Cerebellar cortex (tissue), 1 donor: ENCODE measurements at regions not wholly inside any gene's neighbourhood (a gene's known extent, or its start where the extent isn't known, plus 50 kb on each side); places are given as distances from the start of the nearest gene placed in this dataset.

Experiments used
- DNase-seq: peaks from one replicate; pipeline ENCODE4 v3.0.0-alpha.2; 2015; ENCODE audit warnings: low spot score

DNA sequence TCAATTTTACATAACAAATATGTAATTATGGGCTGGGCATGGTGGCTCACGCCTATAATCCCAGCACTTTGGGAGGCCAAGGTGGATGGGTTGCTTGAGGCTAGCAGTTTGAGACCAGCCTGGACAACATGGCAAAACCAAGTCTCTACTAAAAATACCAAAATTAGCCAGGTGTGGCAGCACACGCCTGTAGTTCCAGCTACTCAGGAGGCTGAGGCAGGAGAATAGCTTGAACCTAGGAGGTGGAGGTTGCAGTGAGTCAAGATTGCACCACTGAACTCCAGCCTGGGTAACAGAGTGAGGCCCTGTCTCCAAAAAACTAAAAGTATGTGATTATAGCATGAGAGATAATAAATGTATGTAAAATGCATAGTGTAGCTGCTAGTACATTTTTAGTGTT is 229.0 kb downstream of the PPARGC1A start:
- no peak for DNase-seq

DNA sequence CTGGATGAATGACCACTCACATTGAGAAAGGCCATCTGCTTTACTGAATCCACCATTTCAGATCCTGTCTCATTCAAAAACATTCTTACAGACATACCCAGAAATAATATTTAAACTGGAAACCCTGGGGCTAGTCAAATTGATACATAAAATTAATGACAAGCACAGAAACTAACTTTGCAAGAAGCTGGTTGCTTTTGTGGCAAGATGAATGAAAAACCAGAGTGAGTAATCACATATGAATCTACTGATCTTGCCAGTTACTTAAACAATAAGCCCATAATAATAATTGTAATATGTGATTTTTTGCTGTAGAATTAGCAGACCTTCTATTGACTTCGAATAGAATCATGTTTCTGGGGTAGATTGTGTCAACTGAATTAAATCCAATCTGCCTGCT is 235.1 kb downstream of the PPARGC1A start:
- no peak for DNase-seq

DNA sequence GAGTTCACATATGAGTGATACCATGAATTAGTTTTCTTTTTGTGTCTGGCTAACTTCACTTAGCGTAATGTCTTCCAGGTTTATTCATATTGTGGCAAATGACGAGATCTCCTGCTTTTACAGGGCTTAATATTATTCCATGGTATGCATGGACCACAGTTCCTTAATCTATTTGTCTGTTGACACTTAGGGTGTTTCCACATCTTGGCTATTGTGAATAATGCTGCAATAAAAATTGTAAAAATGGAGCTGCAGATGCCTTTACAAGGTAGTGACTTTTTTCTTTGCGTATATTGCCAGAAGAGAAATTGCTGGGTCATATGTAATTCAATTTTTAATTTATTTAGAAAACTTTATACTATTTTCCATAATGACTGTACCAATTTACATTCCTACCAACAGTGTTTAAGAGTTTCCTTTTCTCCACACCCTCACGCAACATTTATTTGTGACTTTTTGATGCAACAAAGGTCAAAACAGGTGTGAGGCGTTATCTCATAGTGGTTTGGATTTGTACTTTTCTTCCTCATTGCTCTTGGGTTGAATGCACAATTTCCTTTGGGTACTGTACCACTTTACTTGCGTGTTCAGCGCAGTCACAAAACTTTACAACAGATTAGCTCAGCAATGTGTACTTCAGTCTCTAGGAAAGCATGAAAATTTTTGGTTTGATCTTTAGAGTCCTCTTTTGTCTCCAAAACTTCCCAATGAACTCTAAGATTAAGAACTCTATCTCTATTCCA is 240.8 kb downstream of the PPARGC1A start:
- DNase-seq: no peak

DNA sequence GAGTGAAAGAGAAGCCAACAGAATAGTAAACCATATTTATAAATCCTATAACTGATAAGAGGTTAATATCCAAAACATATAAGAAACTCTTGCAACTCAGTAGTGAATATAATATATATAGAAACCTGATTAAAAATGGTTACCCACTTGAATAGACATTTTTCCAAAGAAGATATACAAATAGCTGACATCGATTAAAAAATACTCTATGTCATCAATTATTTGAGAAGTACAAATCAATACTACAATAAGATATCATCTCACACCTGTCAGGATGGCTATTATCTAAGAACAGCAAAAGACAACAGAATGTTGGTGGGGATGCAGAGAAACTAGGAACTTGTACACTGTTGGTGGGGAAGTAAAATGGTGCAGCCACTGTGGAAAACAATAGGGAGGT is 254.4 kb downstream of the PPARGC1A start:
- DNase-seq: no peak

DNA sequence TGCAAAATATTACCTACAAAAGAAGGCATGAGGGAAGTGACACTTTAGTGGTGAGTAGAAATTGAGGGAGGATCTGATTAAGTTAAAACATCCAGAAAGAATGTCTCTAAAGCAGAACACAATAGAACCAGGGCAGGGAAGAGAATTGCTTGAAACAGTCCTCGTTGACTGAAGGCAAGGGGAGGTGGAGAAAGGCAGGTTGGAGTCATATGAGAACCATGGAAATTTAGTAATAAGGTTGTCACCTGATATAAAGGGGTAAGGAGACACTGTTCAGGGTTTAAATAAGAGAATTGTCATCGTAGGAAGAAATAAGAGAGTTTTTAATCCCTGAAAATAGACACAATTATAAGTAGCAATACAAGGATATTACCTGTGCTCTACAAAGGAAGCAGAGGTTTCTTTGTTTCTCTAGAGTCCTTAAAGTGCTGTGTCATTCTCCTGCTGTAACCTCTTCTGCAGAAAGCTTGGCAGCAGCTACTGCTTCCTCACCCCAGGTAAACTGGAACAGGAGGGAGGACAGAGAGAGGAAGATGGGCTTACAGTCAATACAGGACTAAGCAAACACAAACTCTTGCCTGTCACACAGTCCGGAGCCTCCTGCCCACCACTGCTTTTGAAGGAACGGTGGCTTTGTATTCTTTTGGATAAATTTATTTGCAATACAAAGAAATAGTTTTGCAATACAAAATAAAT is 258.4 kb downstream of the PPARGC1A start:
- no peak for DNase-seq

DNA sequence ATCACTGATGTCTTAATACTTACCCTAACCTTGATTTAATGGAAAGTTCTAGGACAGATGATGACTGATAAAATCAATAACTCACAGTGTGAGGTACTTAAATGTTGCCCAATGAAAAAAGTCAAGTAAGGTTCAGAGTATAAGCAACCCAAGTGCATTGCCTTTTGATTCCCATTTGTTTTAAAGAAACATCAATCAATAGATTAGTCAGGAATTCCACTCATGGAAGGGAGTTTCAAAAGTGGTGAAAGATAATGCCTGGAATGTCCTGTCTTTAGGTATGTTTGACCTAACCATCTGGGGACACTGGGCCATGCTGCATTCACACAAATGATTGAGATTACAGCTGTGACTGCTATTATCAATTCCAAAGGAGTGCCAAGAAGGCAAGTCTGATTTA is 259.7 kb downstream of the PPARGC1A start:
- DNase-seq: no peak

DNA sequence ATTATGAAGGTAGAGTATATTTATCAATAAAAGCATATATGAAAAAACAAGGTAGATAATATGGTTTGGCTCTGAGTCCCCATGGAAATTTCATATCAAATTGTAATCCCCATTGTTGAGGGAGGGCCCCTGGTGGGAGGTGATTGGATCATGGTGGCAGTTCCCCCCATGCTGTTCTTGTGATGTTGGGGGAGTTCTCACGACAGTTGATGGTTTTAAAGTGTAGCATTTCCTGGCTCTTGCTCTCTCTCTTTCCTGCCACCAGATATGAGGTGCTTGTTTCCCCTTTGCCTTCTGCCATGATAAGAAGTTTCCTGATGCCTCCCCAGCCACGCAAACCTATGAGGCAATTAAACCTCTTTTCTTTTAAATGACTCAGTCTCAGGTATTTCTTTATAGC is 260.4 kb downstream of the PPARGC1A start:
- DNase-seq: no peak

DNA sequence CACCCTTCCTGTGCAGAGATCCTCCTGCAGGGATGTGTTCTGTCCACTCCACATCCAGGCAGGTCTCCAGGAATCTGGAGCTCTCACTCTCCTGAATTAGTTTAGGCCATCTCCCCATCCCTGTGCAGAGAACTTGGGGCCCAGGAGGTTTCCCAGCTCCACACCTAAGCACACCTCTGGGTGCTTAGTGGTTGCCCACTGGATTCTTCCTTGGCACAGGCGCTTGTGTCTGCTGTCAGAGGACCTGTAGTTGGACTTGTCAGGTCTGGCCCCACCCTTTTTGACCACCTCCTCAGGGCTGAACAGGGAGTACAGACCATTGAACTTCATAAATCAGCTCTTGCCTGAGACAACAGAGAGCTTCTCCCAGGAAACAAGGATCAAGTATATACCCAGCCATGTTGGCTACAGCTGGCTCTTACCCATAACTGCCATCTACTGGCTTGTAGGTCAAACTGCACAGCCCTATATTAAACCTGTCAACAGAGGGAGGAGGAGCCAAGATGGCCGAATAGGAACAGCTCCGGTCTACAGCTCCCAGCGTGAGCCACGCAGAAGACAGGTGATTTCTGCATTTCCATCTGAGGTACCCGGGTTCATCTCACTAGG is 275.5 kb downstream of the PPARGC1A start:
- no peak for DNase-seq

DNA sequence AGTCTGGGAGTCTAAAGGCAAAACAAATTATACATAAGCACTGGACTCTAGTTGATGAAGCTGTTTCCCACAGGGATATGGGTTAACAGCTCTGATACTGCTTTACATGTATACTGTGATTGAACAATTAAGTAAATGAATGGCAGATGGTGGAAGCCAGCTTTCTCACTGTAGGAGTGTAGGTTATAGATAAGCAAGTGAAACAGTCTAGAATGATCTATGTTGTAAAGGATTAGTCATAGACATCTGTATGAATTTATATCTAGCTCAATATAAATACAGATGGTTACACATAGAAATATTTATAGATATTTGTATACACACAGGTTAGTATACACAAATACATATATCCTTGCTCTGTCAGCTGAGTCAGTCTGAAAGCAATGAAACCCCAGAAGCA is 276.1 kb downstream of the PPARGC1A start:
- DNase-seq: no peak

DNA sequence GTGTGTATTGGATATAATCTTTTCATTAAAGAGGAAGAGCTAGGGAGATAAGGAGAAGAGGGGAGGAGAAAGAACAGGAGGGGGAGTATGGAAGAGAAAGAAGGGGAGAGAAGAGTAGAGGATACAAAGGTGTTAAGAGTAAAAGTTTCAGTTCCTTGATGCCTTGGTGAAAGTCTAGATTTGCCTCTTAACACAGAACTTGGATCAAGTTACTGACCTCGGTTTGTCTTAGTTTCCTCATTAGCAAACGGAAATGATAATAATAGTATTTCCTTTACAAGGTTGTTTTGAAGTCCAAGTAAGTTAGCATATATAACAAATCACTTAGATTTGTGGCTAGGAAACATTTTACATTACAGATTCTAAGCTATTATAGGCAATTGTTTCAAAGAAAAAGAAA is 287.1 kb downstream of the PPARGC1A start:
- no peak for DNase-seq

DNA sequence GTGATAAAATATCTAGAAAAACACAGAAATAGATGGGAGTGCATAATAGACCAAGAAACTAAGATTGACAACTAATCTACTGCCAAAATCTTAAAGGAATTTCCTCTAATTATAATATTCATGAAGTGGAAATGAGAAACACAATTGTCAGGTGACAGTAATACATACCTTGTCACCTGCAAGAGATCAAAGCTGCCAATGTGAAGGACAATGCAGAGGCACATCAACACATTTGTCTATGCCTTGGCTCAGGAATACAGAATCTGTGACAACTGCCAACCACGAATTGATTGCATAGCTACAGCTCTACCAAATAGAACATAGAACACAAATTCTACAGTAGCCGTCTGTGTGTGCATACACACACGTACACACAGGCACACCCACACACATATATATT is 295.7 kb downstream of the PPARGC1A start:
- DNase-seq: no peak

DNA sequence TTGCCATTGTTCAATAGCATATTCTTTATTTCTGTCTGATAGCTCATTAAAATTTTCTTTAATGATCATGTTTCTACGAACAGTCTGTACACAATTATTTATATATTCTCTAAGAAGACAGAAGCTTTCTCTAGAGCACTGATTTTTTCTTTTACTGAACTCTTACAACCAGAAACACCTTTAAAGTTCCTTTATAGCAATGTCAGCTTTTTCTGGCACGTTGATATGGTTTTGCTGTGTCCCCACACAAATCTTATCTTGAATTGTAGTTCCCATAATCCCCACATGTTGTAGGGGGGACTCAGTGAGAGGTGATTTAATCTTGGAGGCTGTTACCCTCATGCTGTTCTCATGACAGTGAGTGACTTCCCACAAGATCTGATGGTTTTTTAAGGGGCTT is 299.4 kb downstream of the PPARGC1A start:
- no peak for DNase-seq

DNA sequence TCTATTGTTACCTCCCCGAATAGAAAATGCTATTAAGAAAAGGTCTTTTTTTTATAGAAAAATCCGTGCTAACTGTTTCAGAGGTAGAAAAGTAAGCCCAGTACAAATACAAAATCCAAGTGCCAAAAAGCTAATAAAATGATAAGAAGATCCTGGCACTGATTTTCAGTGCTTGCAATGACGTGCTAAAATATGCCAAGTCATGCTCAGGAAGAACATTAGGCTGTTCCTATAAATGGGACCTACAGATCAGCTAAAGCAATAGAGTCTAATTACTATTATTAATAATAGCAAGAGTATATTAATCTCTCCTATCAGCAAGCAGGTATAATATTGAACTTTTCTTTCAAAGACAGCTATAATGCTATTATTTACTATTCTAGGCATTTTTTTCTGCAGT is 305.8 kb downstream of the PPARGC1A start:
- no peak for DNase-seq

DNA sequence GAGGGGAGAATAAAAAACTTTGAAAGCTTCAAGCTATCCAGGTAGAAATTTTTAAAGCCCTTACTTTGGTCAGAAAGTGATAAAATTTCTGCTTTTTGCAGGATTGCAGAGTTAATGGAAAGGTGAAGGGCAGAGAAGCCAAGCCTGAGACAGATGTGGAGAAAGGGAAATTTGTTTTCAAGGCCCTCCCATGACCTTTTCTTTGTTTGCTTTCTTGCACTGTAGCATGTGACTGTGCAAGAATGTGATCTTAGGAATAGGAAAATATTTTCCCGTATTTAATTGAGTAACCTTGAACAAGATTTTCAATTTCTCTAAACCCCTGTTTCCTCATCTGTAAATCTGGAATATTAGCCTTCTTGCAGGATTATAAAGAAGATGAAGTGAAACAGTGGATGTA is 307.2 kb downstream of the PPARGC1A start:
- DNase-seq: no peak

DNA sequence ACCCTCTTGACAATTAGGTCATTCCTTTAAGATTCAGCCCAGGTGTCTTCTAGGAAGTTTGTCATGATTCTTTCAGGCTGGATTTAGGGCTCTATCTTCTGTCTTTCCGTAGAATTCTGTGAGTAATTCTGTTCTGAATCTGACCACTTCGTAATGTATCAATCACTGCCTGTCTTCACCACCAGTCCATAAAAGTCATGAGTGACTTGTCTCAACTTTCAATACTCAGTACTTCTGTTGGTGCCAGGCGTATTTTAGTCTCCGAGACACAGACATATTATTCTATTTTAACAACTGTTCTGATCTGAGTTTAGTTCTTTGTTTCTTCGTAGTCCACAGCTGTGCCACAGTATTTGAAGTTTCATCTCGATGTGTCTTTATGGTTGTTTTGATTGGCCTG is 310.7 kb downstream of the PPARGC1A start:
- no peak for DNase-seq

DNA sequence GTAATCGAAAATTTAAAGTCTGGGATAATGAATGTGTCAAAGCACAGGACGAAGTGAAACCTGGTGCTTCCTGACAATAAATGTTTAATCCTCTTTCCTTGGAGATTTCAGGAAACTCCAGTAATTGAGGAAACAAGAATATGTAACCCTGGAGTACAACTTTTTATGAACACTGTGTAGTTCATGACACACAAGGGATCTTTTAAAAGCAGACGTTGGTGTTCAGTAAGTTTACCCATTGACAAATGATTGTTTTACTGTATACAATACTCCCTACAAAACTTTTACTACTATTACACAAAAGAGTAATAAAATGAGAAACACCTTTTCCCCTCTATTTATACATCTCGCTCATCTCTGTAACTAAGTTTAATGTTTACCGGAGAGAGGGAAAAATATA is 312.4 kb downstream of the PPARGC1A start:
- no peak for DNase-seq

DNA sequence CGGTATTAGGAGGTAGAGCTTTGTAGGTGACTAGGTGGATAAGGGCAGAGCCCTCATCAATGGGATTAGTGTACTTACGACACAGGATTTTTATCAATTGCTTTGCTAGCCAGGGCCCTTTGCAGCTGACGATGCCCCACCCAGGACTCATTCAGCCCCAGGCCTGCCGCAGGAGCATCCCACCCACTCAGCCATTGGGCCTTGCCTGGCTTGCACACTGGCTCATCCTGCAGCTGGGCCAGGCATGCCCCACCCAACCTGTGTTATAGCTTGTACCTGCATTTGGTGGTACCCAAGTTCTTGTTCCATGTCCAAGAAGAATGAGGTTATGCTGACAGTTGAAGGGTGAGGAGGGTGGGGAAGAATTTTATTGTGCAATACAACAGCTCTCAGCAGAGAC is 317.5 kb downstream of the PPARGC1A start:
- no peak for DNase-seq

DNA sequence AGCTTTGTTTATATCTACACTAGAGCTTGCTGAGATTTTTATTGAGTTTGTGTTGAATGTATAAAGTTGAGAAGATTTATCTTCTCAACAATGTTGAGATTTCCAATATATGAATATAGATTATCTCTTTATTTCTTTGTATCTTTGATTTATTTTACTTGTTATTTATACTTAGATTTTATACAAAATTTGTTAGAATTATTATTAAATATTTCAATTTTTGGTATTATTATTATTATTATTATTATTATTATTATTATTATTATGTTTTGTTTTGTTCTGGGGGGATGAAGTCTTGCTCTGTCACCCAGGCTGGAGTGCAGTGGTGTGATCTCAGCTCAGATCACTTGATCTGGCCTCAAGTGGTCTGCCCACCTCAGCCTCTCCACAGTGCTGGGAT is 322.5 kb downstream of the PPARGC1A start:
- no peak for DNase-seq

DNA sequence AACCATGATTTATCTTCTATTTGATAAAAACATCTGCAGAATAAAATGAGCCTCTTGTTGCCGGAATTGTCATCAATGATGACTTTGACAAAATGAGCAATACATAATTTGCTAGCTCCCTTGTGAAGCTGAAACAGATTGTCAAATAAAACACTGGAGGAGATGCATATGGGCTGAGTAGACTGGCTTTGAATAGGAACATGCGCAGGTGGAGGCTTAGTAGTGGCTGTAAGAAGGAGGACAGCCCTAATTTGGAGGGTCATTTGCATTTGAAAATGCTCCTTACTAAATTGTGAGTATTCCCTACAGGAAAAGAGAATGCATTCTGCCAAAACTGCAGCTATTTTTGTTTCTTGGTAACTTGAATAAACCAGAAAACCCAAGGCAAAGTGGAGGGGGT is 329.1 kb downstream of the PPARGC1A start:
- DNase-seq: no peak

DNA sequence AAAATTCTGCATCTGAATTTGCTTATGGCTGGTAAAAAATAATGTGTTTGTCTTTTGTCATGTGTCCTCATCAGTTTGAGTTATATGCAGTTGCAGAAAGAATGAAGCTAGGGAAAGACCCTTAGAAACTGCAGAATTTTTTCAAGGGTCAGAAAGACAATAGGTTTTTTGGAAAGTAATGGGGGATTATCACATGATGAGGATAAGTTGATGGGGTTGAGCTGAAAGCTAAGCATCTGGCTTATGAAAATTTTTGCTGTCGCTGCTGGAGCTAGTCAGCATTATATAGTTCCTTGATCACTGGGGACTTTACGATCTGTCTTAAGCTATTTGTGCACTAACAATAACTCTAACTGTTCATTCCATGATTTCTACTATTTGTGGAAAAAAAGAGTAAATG is 331.7 kb downstream of the PPARGC1A start:
- no peak for DNase-seq

DNA sequence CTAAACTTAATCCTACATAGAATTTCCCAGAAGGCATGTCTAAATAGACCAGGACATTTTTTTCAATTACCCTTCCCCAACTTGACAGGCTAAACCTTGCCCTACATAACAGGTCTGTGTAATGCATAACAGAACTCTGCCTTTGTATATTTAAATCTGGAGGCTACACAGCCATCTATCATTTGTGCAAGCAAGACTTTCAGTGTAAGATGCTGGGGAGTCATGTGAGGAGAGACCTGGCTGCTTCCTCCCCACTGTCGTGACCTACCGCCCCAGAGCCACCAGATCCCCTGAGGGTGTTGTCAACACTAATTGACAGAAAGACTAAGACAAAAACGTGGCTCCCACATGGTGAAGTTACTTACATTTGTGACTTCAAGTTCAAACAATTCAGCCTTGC is 342.2 kb downstream of the PPARGC1A start:
- no peak for DNase-seq

DNA sequence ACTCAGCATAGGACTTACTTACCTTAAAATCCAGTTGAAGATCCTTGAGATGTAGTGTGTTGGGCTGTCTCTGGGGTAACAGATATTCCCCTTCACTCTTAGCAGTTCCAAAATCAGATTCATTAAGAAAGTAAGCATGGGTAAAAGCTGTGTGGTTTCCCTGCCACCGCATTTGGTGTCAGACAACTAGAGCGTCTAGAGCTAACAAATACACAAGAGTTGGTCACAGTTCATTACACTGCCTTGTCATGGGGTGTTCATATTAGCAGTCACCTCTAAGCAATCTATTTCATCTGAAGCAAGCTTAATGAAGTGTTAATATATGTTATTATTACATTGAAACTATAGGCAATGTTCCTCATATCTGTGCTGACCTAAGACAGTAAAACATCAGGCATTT is 342.8 kb downstream of the PPARGC1A start:
- DNase-seq: no peak

DNA sequence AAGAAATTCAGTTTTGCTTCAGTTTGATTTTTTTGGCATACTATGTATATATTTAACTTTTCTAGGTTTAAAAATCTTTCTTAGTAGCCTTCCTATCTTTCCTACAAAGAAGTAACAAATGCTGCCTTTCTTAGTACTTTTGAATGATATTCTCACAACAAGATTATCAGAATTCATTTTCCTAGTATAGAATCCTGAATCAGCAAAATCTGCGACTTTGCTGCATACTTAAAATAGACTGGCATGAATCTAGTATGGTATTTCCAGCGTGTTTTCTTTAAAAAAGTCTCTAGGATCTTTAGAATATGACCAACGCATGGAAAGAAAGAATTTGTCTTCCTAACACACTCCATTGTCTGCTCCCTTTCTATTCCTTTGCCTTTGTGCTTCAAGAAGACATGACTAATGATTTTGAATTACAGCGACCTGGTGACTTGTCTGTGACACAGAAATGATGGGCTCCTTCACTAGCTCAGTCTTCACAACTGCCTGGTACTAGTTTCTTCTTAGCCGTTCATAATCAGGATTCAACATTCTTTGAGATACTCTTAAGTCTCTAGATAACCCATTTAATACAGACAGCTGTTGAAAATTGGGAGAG is 349.8 kb downstream of the PPARGC1A start:
- DNase-seq: no peak
